ENCODE measurements at regions not wholly inside any gene's neighbourhood (a gene's known extent, or its start where the extent isn't known, plus 50 kb on each side); places are given as distances from the start of the nearest gene placed in this dataset.

DNA sequence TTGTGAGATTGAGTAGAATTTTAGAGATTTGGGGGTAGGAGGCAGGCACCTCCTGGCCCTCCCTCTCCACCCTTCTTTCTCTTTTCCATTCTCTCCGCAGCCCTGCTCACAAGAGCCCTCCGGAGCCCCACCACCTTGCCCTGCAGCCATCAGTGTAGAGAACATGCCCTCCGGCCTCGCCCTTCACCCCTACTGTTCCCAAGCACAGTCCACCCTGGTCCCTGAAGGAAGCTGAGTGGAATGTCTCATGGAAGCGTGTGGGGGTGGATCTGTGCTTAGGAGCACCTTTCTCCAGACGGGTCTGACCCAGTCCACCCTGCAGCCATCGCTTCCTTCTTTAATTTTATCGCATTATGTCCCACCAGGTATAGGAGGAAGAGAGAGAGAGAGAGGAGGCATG, 267.1 kb downstream of the NSG2 start:
- FAIRE-seq (no peak), DNase-seq (ENCODE audit: low read depth, low spot score) (no peak), ATAC-seq (no peak)
- in situ Hi-C loops (cut with MboI) (no loop called here), intact Hi-C loops (cut with micrococcal nuclease; ENCODE audit: unreplicated experiment) (loop anchor here (1.0 to 2.0 kb wide), 3 partner anchors 267 to 694 kb away; partner anchors contain the start of gene NSG2)
- Histone ChIP-seq H2AFZ (ENCODE audit: control insufficient read depth, low read depth, low read length) (no peak overlapping the region), H4K20me1 (ENCODE audit: control insufficient read depth, insufficient read depth) (no peaks in the 10 kb centered on the region), H3K4me2 (ENCODE audit: control insufficient read depth, insufficient read depth) (no peak overlapping the region), H3K4me3 (no peak overlapping the region), H3K9me3 (replicated peaks; ENCODE audit: control insufficient read depth, insufficient read depth, low read length) (no peaks in the 10 kb centered on the region), H3K79me2 (ENCODE audit: control insufficient read depth, insufficient read depth, low read length) (no peaks in the 10 kb centered on the region), H3K4me1 (ENCODE audit: control insufficient read depth, insufficient read depth, low read length) (no peaks in the 10 kb centered on the region), H3K27ac (ENCODE audit: control insufficient read depth, insufficient read depth) (no peak overlapping the region), H3K36me3 (ENCODE audit: control insufficient read depth in 2 of 2, insufficient read depth in 2 of 2, low read length in 1 of 2) (no peaks in the 10 kb centered on the region), H3K9ac (ENCODE audit: control insufficient read depth, insufficient read depth, low read length) (no peak overlapping the region), H3K27me3 (replicated peaks in 1 of 2; ENCODE audit: control insufficient read depth in 2 of 2, insufficient read depth in 2 of 2, low read length in 1 of 2) (peaks cover 0 to 2% of the 10 kb centered on the region in 2 experiments; a peak in 2 of 4 replicates)
- ChIA-PET SMC1A (ENCODE audit: uncharacterized antibody, unreplicated experiment) (interaction anchor here (0.6 to 3.0 kb wide), 5 partner anchors 12 to 339 kb away, joined by 3 to 23 read pairs (median 3); partner anchors contain the start of gene NSG2), RAD21 (ENCODE audit: unreplicated experiment) (interaction anchor here (0.7 to 2.1 kb wide), 9 partner anchors 9 to 389 kb away, joined by 3 to 38 read pairs (median 3); partner anchors contain the start of gene NSG2), POLR2A (no interaction called here), CTCF (interaction anchor here (0.6 to 3.1 kb wide), 16 partner anchors 9 to 696 kb away, joined by 3 to 38 read pairs (median 6); partner anchors contain the start of genes BOD1 and NSG2)
- no TSS peak for BruUV-seq (replicated peaks)
- TF ChIP-seq ETV6 (conservative IDR thresholded peaks at IDR 0.05 in 1 of 2, IDR thresholded peaks at IDR 0.05 in 1 of 2; ENCODE audit: borderline replicate concordance in 1 of 2, low read depth in 1 of 2): no peak
- TF ChIP-seq KAT2A (conservative IDR thresholded peaks at IDR 0.05; ENCODE audit: control insufficient read depth, low read depth, low read length): no peak
- TF ChIP-seq BCL3 (IDR thresholded peaks at IDR 0.05; ENCODE audit: borderline replicate concordance, insufficient read depth, low read depth, low read length, poor library complexity, severe bottlenecking): no peak
- TF ChIP-seq, protein P1, sequence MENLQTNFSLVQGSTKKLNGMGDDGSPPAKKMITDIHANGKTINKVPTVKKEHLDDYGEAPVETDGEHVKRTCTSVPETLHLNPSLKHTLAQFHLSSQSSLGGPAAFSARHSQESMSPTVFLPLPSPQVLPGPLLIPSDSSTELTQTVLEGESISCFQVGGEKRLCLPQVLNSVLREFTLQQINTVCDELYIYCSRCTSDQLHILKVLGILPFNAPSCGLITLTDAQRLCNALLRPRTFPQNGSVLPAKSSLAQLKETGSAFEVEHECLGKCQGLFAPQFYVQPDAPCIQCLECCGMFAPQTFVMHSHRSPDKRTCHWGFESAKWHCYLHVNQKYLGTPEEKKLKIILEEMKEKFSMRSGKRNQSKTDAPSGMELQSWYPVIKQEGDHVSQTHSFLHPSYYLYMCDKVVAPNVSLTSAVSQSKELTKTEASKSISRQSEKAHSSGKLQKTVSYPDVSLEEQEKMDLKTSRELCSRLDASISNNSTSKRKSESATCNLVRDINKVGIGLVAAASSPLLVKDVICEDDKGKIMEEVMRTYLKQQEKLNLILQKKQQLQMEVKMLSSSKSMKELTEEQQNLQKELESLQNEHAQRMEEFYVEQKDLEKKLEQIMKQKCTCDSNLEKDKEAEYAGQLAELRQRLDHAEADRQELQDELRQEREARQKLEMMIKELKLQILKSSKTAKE (IDR thresholded peaks at IDR 0.05; ENCODE audit: low read depth, poor library complexity, severe bottlenecking): no peak
- WGBS (ENCODE audit: insufficient coverage, insufficient replicate concordance, low lambda C conversion rate, missing lambda C conversion rate): 56% methylated on average over 8 of the region's 8 CpGs

All from GM12878 (cell line).